Suprapubic skin (tissue), 4 donors: ENCODE measurements at regions not wholly inside any gene's neighbourhood (a gene's known extent, or its start where the extent isn't known, plus 50 kb on each side); places are given as distances from the start of the nearest gene placed in this dataset.

Experiments
- DNase-seq, 2 donors: peaks; one replicate each; pipeline ENCODE4 v3.0.0-alpha.2; 2019; ENCODE audit warnings: low spot score in 2 of 2
- H3K27ac ChIP-seq: fragments of 200-600 bp; sonication (generic); one replicate; pipeline ENCODE4 v1.5.1; 2019
- H3K27me3 ChIP-seq: fragments of 200-600 bp; sonication (generic); one replicate; pipeline ENCODE4 v1.5.1; 2019
- H3K36me3 ChIP-seq: fragments of 200-600 bp; sonication (generic); one replicate; pipeline ENCODE4 v1.5.1; 2019
- H3K4me1 ChIP-seq: fragments of 200-600 bp; sonication (generic); one replicate; pipeline ENCODE4 v1.5.1; 2019
- H3K4me3 ChIP-seq: fragments of 200-600 bp; sonication (generic); one replicate; pipeline ENCODE4 v1.5.1; 2019; ENCODE audit warnings: mild to moderate bottlenecking
- H3K9me3 ChIP-seq: fragments of 200-600 bp; sonication (generic); one replicate; pipeline ENCODE4 v1.5.1; 2019
- EP300 ChIP-seq: sonication (generic); formaldehyde crosslinking; IDR thresholded peaks from one replicate; pipeline ENCODE4 v1.6.1; 2017; ENCODE audit warnings: antibody characterized with exemption
- POLR2A ChIP-seq, 2 donors: fragments of 450-650 bp; IDR thresholded peaks; one replicate each; pipeline ENCODE4 v1.6.1; 2017; ENCODE audit warnings: antibody characterized with exemption in 2 of 2, mild to moderate bottlenecking in 2 of 2, moderate library complexity in 2 of 2
- POLR2AphosphoS5 ChIP-seq, 3 donors: sonication (generic); formaldehyde crosslinking; IDR thresholded peaks; one replicate each; pipeline ENCODE4 v1.6.1; 2017; ENCODE audit warnings: antibody characterized with exemption in 3 of 3
- WGBS: methylation state at CpG from one replicate; pipeline ENCODE4 v1.1.5; 2018; 5-methylcytosine and 5-hydroxymethylcytosine counted together
- TF ChIP-seq, protein P1 (sequence below), 2 donors: fragments of 200-600 bp in 1 of 2; fragments of 450-650 bp in 1 of 2; sonication (generic) in 1 of 2; IDR thresholded peaks; one replicate each; pipeline ENCODE4 v1.5.1; 2016 to 2019; ENCODE audit warnings: antibody characterized with exemption in 2 of 2, mild to moderate bottlenecking in 1 of 2, moderate library complexity in 1 of 2

DNA sequence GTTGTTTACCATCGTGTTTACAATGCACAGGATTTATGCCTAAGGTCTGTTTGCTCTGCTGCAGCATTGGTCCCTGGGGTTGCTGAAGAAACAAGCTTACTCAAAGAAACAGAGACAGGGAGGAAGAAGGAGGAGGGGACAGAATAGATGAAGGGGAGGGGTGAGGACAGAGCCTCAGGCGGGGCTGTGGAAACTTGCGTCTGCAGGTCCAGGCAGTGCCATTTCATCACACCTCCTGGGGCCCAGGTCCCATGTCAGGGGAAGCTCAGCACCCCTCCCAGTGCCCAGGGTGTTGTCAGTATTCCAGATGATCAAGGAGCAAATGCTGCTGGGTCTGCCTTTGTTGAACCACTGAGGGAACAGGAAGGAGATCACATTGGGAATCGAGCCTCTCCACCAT, 1406.8 kb downstream of the TBC1D22A start:
- Histone ChIP-seq H3K27ac (no peak overlapping the region), H3K4me3 (no peak overlapping the region), H3K36me3 (no peaks in the 10 kb centered on the region), H3K9me3 (no peaks in the 10 kb centered on the region), H3K4me1 (peaks cover 9% of the 10 kb centered on the region), H3K27me3 (peaks cover 4% of the 10 kb centered on the region)
- DNase-seq = peak; percentile 33 to 43
- WGBS = 53% methylated on average over 4 of the region's 4 CpGs
- TF ChIP-seq POLR2AphosphoS5 (IDR thresholded peaks at IDR 0.05) (no peak), EP300 (no peak), POLR2A (IDR thresholded peaks at IDR 0.05) (no peak)
- TF ChIP-seq, protein P1, sequence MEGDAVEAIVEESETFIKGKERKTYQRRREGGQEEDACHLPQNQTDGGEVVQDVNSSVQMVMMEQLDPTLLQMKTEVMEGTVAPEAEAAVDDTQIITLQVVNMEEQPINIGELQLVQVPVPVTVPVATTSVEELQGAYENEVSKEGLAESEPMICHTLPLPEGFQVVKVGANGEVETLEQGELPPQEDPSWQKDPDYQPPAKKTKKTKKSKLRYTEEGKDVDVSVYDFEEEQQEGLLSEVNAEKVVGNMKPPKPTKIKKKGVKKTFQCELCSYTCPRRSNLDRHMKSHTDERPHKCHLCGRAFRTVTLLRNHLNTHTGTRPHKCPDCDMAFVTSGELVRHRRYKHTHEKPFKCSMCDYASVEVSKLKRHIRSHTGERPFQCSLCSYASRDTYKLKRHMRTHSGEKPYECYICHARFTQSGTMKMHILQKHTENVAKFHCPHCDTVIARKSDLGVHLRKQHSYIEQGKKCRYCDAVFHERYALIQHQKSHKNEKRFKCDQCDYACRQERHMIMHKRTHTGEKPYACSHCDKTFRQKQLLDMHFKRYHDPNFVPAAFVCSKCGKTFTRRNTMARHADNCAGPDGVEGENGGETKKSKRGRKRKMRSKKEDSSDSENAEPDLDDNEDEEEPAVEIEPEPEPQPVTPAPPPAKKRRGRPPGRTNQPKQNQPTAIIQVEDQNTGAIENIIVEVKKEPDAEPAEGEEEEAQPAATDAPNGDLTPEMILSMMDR (IDR thresholded peaks at IDR 0.05) = no peak

DNA sequence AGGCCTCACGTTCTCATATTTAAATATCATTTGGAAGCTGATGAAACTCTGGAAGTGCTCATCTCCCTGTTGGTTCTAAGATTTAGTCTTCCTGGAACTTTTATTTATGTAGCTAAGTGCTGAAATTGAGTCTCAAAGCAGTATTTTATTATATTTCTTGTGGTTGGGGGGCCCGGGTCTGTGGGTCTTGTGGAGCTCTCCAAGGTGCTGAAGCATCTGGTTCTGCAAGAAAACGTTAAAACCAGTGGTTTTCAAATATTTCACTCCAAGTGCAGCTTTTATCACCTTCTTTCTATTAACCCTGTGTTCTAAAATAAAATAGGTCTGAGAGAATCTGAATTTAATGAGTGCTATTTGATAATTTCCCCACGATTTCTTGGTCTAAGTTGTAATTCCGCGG, 1404.8 kb downstream of the TBC1D22A start:
- WGBS = 56% methylated on average over 6 of the region's 6 CpGs

GRCh38 chr22:48161298-48161697, 1398.8 kb downstream of the TBC1D22A start:
- Histone ChIP-seq H3K9me3 (no peaks in the 10 kb centered on the region), H3K36me3 (no peaks in the 10 kb centered on the region), H3K27me3 (no peaks in the 10 kb centered on the region), H3K4me3 (no peak overlapping the region), H3K27ac (no peak overlapping the region), H3K4me1 (peaks cover 4% of the 10 kb centered on the region)
- WGBS = 80% methylated on average over 4 of the region's 4 CpGs
- TF ChIP-seq POLR2A (IDR thresholded peaks at IDR 0.05) (no peak), POLR2AphosphoS5 (IDR thresholded peaks at IDR 0.05) (no peak), EP300 (no peak)
- TF ChIP-seq, protein P1 (IDR thresholded peaks at IDR 0.05) = no peak
- DNase-seq = no peak

More for the DNA sequence above, 1404.8 kb downstream of the TBC1D22A start:
- Histone ChIP-seq H3K27me3 (no peaks in the 10 kb centered on the region), H3K9me3 (no peaks in the 10 kb centered on the region), H3K36me3 (no peaks in the 10 kb centered on the region), H3K4me1 (no peaks in the 10 kb centered on the region), H3K27ac (no peak overlapping the region), H3K4me3 (no peak overlapping the region)
- no peak for TF ChIP-seq POLR2A (IDR thresholded peaks at IDR 0.05)
- TF ChIP-seq, protein P1 (IDR thresholded peaks at IDR 0.05) = no peak
- TF ChIP-seq POLR2AphosphoS5 (IDR thresholded peaks at IDR 0.05) = no peak
- no peak for TF ChIP-seq EP300
- no peak for DNase-seq

DNA sequence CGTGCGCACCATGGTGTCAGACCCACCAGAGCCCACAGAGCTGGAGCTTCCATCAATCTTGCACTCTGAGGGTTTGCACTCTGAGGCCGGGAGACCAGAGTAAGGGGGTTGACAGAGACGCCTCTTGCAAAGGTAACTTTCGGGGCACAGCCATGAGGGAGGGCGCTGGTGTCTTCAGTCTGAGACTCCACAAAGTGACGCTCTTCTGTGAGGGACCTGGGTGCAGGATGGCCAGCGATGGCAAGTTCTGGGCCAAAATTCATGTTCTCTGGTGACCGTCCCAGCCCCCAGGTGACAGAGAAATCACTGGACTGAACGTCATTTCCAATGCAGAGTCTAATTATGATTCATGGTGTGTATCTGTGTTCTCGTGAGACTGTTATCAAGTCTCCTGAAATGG, 1395.2 kb downstream of the TBC1D22A start:
- no peaks in the 10 kb centered on the region for H3K9me3 ChIP-seq
- no peaks in the 10 kb centered on the region for H3K36me3 ChIP-seq
- WGBS = 79% methylated on average over 8 of the region's 11 CpGs
- H3K4me1 ChIP-seq = peaks cover 10% of the 10 kb centered on the region
- no peak overlapping the region for H3K27ac ChIP-seq
- no peak for DNase-seq
- H3K27me3 ChIP-seq = peaks cover 2% of the 10 kb centered on the region
- no peak overlapping the region for H3K4me3 ChIP-seq
- TF ChIP-seq POLR2A (IDR thresholded peaks at IDR 0.05) = no peak
- TF ChIP-seq, protein P1 (IDR thresholded peaks at IDR 0.05) = no peak
- no peak for TF ChIP-seq POLR2AphosphoS5 (IDR thresholded peaks at IDR 0.05)
- no peak for TF ChIP-seq EP300

DNA sequence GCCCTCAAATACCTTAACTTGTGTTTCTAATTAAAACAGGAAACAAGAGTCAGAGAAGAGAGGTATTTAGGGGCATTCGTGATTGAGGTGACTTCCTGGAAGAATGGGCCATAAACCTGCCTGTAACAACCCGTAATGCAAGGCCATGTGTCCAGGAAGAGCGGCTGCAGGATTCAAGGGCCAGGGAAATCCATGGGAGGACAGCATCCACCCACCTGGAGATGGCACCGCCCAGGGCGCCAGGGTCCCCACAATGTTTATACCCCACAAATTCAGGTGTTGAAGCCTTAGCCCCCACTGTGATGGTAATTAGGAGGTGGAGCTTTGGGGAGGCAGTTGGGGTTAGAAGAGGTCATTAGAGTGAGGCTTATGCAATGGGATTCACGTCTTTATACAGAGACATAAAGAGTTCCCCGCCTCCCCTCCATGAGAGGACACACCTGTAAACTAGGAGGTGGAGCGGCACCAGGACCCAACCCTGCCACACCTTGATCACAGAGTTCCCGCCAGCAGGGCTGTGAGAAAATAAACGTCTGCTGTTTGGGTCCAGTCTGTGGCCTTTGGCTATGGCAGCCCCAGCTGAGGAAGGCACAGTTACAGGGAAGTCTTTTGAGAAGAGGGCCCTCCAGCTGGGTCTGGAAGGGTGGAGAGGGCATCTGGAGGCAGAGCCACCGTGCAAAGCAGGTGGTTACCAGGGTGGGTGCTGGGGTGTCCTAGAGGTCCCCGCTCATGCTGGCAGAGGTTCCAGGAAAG, 1394.3 kb downstream of the TBC1D22A start:
- no peak for DNase-seq

More for the DNA sequence above, 1394.3 kb downstream of the TBC1D22A start:
- no peak for TF ChIP-seq POLR2A (IDR thresholded peaks at IDR 0.05)
- TF ChIP-seq EP300 = no peak
- no peak for TF ChIP-seq POLR2AphosphoS5 (IDR thresholded peaks at IDR 0.05)
- TF ChIP-seq, protein P1 (IDR thresholded peaks at IDR 0.05) = no peak
- Histone ChIP-seq H3K36me3 (no peaks in the 10 kb centered on the region), H3K27ac (no peak overlapping the region), H3K9me3 (no peaks in the 10 kb centered on the region), H3K27me3 (peaks cover 6% of the 10 kb centered on the region), H3K4me1 (peaks cover 10% of the 10 kb centered on the region), H3K4me3 (no peak overlapping the region)
- 60% methylated on average over 12 of the region's 12 CpGs for WGBS
